Keratinocyte (primary cell): ENCODE measurements at regions not wholly inside any gene's neighbourhood (a gene's known extent, or its start where the extent isn't known, plus 50 kb on each side); places are given as distances from the start of the nearest gene placed in this dataset.

Experiments used
- CTCF ChIP-seq, 3 experiments: IDR thresholded peaks in 1 of 3; conservative IDR thresholded peaks in 1 of 3; optimal IDR thresholded peaks in 1 of 3; 2 replicates in 2 of 3; 3 replicates in 1 of 3; pipeline versions ENCODE3 to v1.5.1; 2011; ENCODE audit warnings: low read length in 3 of 3, mild to moderate bottlenecking in 3 of 3, moderate library complexity in 2 of 3, control low read depth in 1 of 3, inconsistent platforms in 1 of 3; ENCODE audit not compliant: insufficient read depth in 2 of 3; ENCODE audit errors: extremely low read depth in 1 of 3
- EZH2 ChIP-seq: IDR thresholded peaks from one replicate; pipeline ENCODE4 v1.6.1; 2012; ENCODE audit warnings: inconsistent platforms, mild to moderate bottlenecking, low read length, moderate library complexity

DNA sequence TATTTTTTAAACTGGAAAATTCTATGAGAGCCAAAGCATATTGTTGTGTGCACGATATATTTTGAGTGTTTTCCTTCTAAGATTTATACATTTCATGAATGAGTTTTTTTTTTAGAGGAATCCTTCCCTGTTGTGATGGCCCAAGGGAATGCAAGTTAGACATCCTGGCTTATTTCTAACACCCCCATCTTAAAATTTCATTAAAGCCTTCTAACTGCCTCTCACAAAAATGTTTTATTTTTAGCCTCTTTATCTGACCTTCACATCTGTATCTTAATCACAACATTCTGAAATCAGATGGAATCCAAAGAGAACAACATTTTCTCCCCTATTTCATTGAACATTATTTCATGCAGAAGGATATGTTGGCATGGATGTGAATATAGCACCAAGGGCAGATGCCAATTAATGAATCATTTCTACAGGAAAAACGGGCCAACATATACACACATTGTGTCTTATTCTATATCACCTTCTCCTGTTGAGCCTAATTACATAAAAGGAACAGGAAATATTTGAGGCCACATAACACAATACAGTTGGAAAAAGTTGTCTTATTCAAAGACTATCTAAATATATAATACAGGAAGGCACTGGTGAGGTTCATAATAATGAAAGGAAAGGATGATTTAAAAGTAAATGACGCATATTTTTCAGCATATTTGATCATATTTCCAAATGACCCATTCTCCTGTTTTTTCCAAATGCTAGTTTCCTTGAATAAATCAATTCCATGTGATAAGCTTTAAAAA, 455.5 kb downstream of the TTLL7 start:
- TF ChIP-seq CTCF (optimal IDR thresholded peaks at IDR 0.05 in 1 of 3, IDR thresholded peaks at IDR 0.05 in 1 of 3, conservative IDR thresholded peaks at IDR 0.05 in 1 of 3; ENCODE audit: extremely low read depth in 1 of 3, insufficient read depth in 2 of 3, low read length in 3 of 3), result no peak
- no peak for TF ChIP-seq EZH2
